ENCODE measurements at regions not wholly inside any gene's neighbourhood (a gene's known extent, or its start where the extent isn't known, plus 50 kb on each side); places are given as distances from the start of the nearest gene placed in this dataset.

DNA sequence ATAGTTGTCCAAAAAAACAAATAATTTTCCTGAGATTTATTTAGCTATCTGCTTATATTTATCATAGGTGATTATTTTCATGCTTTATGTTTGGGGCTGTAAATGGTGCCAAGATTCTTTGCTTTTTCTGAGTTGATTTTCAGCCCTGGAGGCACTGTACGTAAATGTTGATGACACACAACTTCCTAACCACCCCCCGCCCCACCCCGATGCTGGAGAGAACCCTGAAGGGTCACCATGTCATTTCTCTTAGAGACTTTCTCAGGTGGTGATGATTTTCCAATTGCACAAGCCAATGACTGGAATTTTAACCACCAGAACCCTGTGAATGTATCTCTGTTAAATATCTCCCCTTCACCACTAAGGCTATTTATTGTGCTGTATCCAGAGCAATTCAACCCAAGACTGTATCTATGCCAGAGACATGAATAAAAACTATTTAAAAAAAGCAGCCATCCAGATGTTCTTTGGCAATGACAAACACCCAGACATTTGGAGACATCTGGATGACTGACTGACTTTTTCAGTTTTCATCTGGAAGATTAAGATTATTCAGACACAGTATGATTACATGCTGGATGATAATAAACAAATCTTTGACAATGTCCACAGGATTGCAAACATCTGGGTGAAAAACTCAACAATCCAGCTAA, 346.0 kb downstream of the LMX1A start:
- H3K27ac Mint-ChIP-seq (ENCODE audit: unreplicated experiment), result no peak overlapping the region
- H3K27me3 Mint-ChIP-seq (ENCODE audit: low read depth, unreplicated experiment), result peaks cover 2% of the 10 kb centered on the region
- no peaks in the 10 kb centered on the region for H3K27me3 ChIP-seq (ENCODE audit: insufficient read depth, low read length)
- TF ChIP-seq EZH2 (IDR thresholded peaks at IDR 0.05; ENCODE audit: insufficient read depth, low read length), result no peak
- TF ChIP-seq, protein P1, sequence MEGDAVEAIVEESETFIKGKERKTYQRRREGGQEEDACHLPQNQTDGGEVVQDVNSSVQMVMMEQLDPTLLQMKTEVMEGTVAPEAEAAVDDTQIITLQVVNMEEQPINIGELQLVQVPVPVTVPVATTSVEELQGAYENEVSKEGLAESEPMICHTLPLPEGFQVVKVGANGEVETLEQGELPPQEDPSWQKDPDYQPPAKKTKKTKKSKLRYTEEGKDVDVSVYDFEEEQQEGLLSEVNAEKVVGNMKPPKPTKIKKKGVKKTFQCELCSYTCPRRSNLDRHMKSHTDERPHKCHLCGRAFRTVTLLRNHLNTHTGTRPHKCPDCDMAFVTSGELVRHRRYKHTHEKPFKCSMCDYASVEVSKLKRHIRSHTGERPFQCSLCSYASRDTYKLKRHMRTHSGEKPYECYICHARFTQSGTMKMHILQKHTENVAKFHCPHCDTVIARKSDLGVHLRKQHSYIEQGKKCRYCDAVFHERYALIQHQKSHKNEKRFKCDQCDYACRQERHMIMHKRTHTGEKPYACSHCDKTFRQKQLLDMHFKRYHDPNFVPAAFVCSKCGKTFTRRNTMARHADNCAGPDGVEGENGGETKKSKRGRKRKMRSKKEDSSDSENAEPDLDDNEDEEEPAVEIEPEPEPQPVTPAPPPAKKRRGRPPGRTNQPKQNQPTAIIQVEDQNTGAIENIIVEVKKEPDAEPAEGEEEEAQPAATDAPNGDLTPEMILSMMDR (IDR thresholded peaks at IDR 0.05; ENCODE audit: insufficient read depth, low read depth, low read length), result no peak
- H3K4me3 ChIP-seq (ENCODE audit: insufficient read depth, low read depth, low read length), result no peak overlapping the region
- no peak for DNase-seq (ENCODE audit: low read depth)
- no peaks in the 10 kb centered on the region for H3K36me3 ChIP-seq (ENCODE audit: insufficient read depth, low read length)
- no peak overlapping the region for H3K4me3 Mint-ChIP-seq (ENCODE audit: unreplicated experiment)
- H3K9ac ChIP-seq (ENCODE audit: low read length), result no peak overlapping the region
- no peak for FAIRE-seq
- no peak overlapping the region for H2AFZ ChIP-seq (ENCODE audit: low read depth, low read length)
- H3K79me2 ChIP-seq (ENCODE audit: insufficient read depth, low read length), result no peaks in the 10 kb centered on the region
- no peaks in the 10 kb centered on the region for H3K9me3 ChIP-seq (ENCODE audit: insufficient read depth, low read depth, low read length)
- no peaks in the 10 kb centered on the region for H4K20me1 ChIP-seq (ENCODE audit: insufficient read depth, low read length)
- H3K4me2 ChIP-seq (ENCODE audit: low read length), result no peak overlapping the region
- no peaks in the 10 kb centered on the region for H3K4me1 Mint-ChIP-seq (ENCODE audit: low read depth, unreplicated experiment)
- H3K36me3 Mint-ChIP-seq (ENCODE audit: low read depth, unreplicated experiment), result no peaks in the 10 kb centered on the region
- H3K4me1 ChIP-seq (ENCODE audit: insufficient read depth, low read length), result no peaks in the 10 kb centered on the region
- no peak overlapping the region for H3K27ac ChIP-seq (ENCODE audit: low read depth, low read length)
- H3K9me3 Mint-ChIP-seq (ENCODE audit: unreplicated experiment), result no peaks in the 10 kb centered on the region

DNA sequence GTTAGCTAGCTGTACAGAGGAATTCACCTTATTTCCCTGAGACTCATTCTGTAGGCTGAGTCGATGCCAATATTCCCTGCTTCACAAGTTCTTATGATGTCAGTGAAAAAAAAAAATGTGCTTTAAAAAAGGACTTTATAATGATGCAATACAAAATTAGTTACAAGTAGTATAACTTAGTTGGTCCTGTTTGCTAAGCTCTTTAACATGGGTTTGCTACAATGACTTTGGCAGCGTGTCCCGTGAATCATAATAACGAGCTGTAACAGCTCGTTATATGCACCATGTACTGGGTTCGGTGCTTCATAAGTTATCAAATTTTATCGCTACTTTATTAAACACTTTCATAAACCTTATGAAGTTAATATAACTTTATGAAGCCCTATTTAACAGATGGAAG, 349.7 kb downstream of the LMX1A start:
- Mint-ChIP-seq H3K9me3 (ENCODE audit: unreplicated experiment) (no peaks in the 10 kb centered on the region), H3K27ac (ENCODE audit: unreplicated experiment) (no peak overlapping the region), H3K4me3 (ENCODE audit: unreplicated experiment) (no peak overlapping the region), H3K36me3 (ENCODE audit: low read depth, unreplicated experiment) (no peaks in the 10 kb centered on the region), H3K27me3 (ENCODE audit: low read depth, unreplicated experiment) (peaks cover 2% of the 10 kb centered on the region), H3K4me1 (ENCODE audit: low read depth, unreplicated experiment) (no peaks in the 10 kb centered on the region)
- Histone ChIP-seq H3K9ac (ENCODE audit: low read length) (no peak overlapping the region), H3K9me3 (ENCODE audit: insufficient read depth, low read depth, low read length) (no peaks in the 10 kb centered on the region), H4K20me1 (ENCODE audit: insufficient read depth, low read length) (no peaks in the 10 kb centered on the region), H2AFZ (ENCODE audit: low read depth, low read length) (no peak overlapping the region), H3K27me3 (ENCODE audit: insufficient read depth, low read length) (no peaks in the 10 kb centered on the region), H3K27ac (ENCODE audit: low read depth, low read length) (no peak overlapping the region), H3K36me3 (ENCODE audit: insufficient read depth, low read length) (no peaks in the 10 kb centered on the region), H3K79me2 (ENCODE audit: insufficient read depth, low read length) (no peaks in the 10 kb centered on the region), H3K4me1 (ENCODE audit: insufficient read depth, low read length) (no peaks in the 10 kb centered on the region), H3K4me3 (ENCODE audit: insufficient read depth, low read depth, low read length) (no peak overlapping the region), H3K4me2 (ENCODE audit: low read length) (no peak overlapping the region)
- DNase-seq (ENCODE audit: low read depth) (no peak), FAIRE-seq (no peak)
- TF ChIP-seq, protein P1 (IDR thresholded peaks at IDR 0.05; ENCODE audit: insufficient read depth, low read depth, low read length), result no peak
- no peak for TF ChIP-seq EZH2 (IDR thresholded peaks at IDR 0.05; ENCODE audit: insufficient read depth, low read length)

DNA sequence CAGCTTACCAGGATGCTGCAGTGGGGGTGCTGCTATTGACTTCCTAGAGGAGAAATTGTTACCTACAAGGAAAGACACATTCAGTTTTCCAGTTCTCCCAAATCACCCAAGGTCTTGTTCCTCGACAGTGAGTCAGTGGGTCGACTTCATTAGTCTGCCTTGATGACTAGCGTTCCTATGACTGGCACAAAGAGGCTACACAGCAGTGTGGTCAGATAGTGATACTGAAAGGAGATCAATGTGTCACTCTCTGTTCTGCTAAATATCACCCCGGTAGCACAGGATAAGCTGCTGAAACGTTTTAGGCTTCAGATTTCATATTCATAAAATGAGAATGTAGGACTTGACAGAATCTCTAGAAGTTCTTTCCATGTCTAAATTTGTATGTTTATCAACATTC, 357.4 kb downstream of the LMX1A start:
- Mint-ChIP-seq H3K4me1 (ENCODE audit: low read depth, unreplicated experiment) (no peaks in the 10 kb centered on the region), H3K27ac (ENCODE audit: unreplicated experiment) (no peak overlapping the region), H3K9me3 (ENCODE audit: unreplicated experiment) (no peaks in the 10 kb centered on the region), H3K4me3 (ENCODE audit: unreplicated experiment) (no peak overlapping the region), H3K27me3 (ENCODE audit: low read depth, unreplicated experiment) (peaks cover 3% of the 10 kb centered on the region), H3K36me3 (ENCODE audit: low read depth, unreplicated experiment) (no peaks in the 10 kb centered on the region)
- Histone ChIP-seq H3K36me3 (ENCODE audit: insufficient read depth, low read length) (no peaks in the 10 kb centered on the region), H3K4me2 (ENCODE audit: low read length) (no peak overlapping the region), H3K27me3 (ENCODE audit: insufficient read depth, low read length) (no peaks in the 10 kb centered on the region), H3K9ac (ENCODE audit: low read length) (no peak overlapping the region), H2AFZ (ENCODE audit: low read depth, low read length) (no peak overlapping the region), H3K27ac (ENCODE audit: low read depth, low read length) (no peak overlapping the region), H3K4me3 (ENCODE audit: insufficient read depth, low read depth, low read length) (no peak overlapping the region), H4K20me1 (ENCODE audit: insufficient read depth, low read length) (no peaks in the 10 kb centered on the region), H3K4me1 (ENCODE audit: insufficient read depth, low read length) (no peaks in the 10 kb centered on the region), H3K9me3 (ENCODE audit: insufficient read depth, low read depth, low read length) (no peaks in the 10 kb centered on the region), H3K79me2 (ENCODE audit: insufficient read depth, low read length) (no peaks in the 10 kb centered on the region)
- FAIRE-seq (no peak), DNase-seq (ENCODE audit: low read depth) (no peak)
- TF ChIP-seq, protein P1 (IDR thresholded peaks at IDR 0.05; ENCODE audit: insufficient read depth, low read depth, low read length), result no peak
- no peak for TF ChIP-seq EZH2 (IDR thresholded peaks at IDR 0.05; ENCODE audit: insufficient read depth, low read length)
